ENCODE measurements at regions not wholly inside any gene's neighbourhood (a gene's known extent, or its start where the extent isn't known, plus 50 kb on each side); places are given as distances from the start of the nearest gene placed in this dataset.

DNA sequence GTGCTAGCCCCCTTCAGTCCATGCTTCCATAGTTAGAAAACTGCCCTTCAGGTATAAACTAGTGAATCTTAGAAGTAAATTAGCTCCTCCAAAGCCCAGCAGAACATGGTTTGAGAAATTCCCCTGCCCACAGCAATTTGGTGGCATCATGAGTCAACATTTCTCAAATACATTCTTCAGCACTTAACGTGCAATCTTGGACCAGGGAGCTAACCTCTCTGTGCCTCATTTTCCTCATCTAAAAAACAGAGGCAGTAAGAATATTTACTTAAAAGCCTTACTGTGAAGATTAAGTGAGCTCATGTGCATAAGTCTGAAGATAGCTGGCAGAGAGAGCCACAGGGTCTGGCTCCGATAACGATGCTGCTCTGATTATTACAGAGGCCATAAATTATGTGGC, 800.7 kb upstream of the AMELY start:
- H3K36me3 Mint-ChIP-seq (ENCODE audit: low read depth), result no peaks in the 10 kb centered on the region
- no peaks in the 10 kb centered on the region for H3K9me3 Mint-ChIP-seq
- no peak overlapping the region for H3K27ac Mint-ChIP-seq
- no peak for DNase-seq
- H3K4me3 Mint-ChIP-seq, result no peak overlapping the region
- intact Hi-C loops (cut with micrococcal nuclease), result no loop called here
- no peaks in the 10 kb centered on the region for H3K4me1 Mint-ChIP-seq
- H3K27me3 Mint-ChIP-seq, result peaks cover 3% of the 10 kb centered on the region

DNA sequence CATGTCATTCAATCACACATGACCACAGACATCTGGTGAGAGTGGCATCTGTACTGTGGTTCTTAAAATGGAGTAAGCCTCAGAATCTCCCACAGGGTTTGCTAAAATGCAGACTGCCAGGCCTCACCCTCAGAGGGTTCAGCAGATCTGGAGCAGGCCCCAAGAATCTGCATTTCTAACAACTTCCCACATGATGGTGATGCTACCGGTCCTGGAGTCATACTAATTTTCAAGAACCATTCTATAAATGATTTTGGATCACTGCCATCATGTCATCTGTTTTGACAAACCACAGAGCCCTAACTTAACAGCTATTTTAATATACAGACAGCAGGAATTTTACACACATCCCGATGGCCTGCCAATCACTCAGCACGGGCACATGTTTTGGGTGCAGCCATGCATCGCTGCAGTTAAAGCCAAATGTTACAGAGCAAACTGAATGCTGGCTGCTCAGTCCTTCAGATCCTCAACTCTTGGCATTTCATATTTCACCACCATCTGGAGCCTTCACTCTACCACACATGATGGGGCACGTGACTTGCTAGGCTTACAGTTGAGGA, 792.1 kb upstream of the AMELY start:
- Mint-ChIP-seq H3K27me3 (peaks cover 3% of the 10 kb centered on the region), H3K4me1 (no peaks in the 10 kb centered on the region), H3K9me3 (no peaks in the 10 kb centered on the region), H3K27ac (no peak overlapping the region), H3K36me3 (ENCODE audit: low read depth) (no peaks in the 10 kb centered on the region), H3K4me3 (no peak overlapping the region)
- intact Hi-C loops (cut with micrococcal nuclease), result no loop called here
- no peak for DNase-seq

DNA sequence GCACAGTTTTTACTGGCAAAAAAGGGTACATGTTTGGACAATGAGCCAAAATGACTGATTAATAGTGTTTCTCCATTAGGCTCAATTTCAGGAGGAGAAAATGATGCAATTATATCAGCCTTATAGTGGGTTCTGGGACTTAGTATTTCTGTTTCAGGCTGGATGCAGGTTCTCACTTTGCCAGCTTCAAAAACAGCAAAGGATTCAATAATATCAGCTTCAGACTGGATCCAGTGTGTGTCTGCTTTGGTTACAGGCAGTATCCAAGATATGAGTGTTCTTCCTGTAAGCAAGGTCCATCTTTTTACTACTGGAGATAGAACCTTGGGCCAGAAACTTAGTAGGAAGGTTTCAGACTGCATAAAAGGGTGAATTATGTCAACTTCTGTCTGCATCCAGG, 790.9 kb upstream of the AMELY start:
- Mint-ChIP-seq H3K27me3 (no peaks in the 10 kb centered on the region), H3K36me3 (ENCODE audit: low read depth) (no peaks in the 10 kb centered on the region), H3K4me1 (no peaks in the 10 kb centered on the region), H3K27ac (no peak overlapping the region), H3K4me3 (no peak overlapping the region), H3K9me3 (no peaks in the 10 kb centered on the region)
- intact Hi-C loops (cut with micrococcal nuclease), result no loop called here
- no peak for DNase-seq

DNA sequence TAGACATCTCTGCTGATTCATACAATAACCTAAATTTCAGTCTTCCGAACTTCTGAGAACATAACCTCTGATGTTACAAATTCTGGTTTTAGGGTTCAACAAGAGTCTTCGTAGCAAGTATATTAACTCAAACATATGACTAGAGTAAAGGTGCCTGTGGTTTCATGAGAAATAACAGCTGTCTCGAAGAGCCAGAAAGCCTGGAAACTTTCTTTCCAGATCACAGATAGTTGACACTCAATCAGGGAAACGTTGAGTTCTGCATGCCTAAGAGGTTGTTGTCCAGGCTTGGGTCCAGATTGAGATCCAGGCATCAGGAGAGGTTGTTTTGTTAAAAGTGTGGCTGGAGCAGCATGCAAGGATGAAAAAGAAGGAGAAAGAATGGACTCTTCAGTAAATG, 790.1 kb upstream of the AMELY start:
- DNase-seq, result no peak
- no peak overlapping the region for H3K27ac Mint-ChIP-seq
- no peaks in the 10 kb centered on the region for H3K4me1 Mint-ChIP-seq
- H3K4me3 Mint-ChIP-seq, result no peak overlapping the region
- no peaks in the 10 kb centered on the region for H3K9me3 Mint-ChIP-seq
- H3K36me3 Mint-ChIP-seq (ENCODE audit: low read depth), result no peaks in the 10 kb centered on the region
- intact Hi-C loops (cut with micrococcal nuclease), result no loop called here
- H3K27me3 Mint-ChIP-seq, result no peaks in the 10 kb centered on the region

DNA sequence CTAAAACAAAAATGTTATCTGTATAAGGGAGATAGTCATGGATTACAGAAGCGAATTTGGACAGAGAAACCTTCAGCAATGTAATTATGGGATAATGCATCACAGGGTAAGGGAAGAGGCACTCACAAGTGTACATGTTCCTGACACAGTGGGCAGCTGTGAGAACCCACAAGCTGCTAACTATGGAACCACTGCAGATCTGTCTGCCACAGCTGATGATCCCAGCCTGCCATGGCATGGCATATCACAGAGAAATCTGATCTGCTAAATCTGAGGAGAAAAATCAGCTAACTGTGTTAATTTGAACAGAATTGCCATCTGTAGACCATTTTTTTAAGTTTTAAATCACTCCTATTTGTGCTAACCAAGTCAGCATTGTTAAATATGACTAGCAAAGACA, 786.0 kb upstream of the AMELY start:
- H3K36me3 Mint-ChIP-seq (ENCODE audit: low read depth), result no peaks in the 10 kb centered on the region
- no peaks in the 10 kb centered on the region for H3K9me3 Mint-ChIP-seq
- no peaks in the 10 kb centered on the region for H3K27me3 Mint-ChIP-seq
- no peak overlapping the region for H3K27ac Mint-ChIP-seq
- no peak for DNase-seq
- intact Hi-C loops (cut with micrococcal nuclease), result no loop called here
- H3K4me1 Mint-ChIP-seq, result no peaks in the 10 kb centered on the region
- no peak overlapping the region for H3K4me3 Mint-ChIP-seq

DNA sequence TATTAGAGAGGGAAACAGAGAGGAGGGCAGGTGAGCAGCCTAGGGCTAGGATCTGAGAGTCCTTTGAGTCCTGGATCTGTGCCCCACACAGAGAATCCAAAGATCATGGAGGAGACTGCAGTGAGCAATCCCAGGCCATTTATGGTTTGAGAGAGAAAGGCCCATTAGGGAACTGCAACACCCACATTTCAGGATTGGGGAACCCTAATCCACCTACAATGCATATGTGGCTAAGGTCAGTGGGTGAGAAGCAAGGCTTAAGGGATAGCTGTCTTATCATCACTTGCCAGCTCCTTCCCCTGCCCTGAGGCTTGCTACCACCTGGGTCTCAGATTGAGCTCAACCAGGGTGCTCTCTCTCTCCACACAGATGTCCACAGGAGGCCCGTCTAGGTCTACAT, 781.1 kb upstream of the AMELY start:
- Mint-ChIP-seq H3K4me3 (no peak overlapping the region), H3K9me3 (no peaks in the 10 kb centered on the region), H3K4me1 (no peaks in the 10 kb centered on the region), H3K27ac (no peak overlapping the region), H3K27me3 (no peaks in the 10 kb centered on the region), H3K36me3 (ENCODE audit: low read depth) (no peaks in the 10 kb centered on the region)
- DNase-seq, result no peak
- intact Hi-C loops (cut with micrococcal nuclease), result no loop called here

DNA sequence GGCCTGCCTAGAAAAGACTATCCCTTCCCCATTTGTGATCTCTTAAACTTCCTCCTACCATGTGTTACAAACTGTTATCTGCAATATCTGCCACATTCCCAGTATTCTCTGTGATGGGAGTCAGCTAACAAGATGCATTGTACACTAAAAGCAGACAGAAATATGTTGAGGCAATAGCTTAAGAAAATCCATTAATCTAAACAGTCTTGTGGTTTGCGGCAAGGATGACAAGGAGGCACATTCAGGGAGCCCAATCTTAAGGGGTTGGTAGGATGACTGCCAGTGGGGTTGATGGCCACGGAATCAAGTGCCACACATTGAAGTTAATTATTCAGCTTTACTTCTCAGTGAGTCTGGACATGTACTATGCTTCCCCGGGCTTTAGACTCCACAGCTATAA, 775.5 kb upstream of the AMELY start:
- intact Hi-C loops (cut with micrococcal nuclease), result no loop called here
- Mint-ChIP-seq H3K27me3 (no peaks in the 10 kb centered on the region), H3K27ac (no peak overlapping the region), H3K36me3 (ENCODE audit: low read depth) (no peaks in the 10 kb centered on the region), H3K9me3 (no peaks in the 10 kb centered on the region), H3K4me3 (no peak overlapping the region), H3K4me1 (no peaks in the 10 kb centered on the region)
- DNase-seq, result no peak

DNA sequence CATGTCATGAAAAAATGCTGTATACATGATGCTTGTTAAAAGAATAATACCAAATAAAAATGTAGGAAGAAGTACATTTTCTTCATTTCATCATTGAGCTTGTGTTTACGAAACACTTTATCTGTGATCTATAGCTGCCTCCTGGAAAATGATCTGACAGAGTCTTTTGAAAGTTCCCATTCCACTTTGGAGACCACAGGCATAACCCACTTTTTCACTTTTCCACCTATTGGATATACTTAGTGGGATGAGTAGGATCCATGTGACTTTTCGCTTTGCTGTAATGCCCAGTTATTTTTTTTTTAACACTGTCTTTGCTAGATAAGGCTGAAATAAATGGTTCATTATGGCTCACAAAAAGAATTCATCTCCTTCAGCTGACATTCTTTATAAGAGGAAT, 773.0 kb upstream of the AMELY start:
- Mint-ChIP-seq H3K36me3 (ENCODE audit: low read depth) (no peaks in the 10 kb centered on the region), H3K27me3 (no peaks in the 10 kb centered on the region), H3K4me1 (no peaks in the 10 kb centered on the region), H3K9me3 (no peaks in the 10 kb centered on the region), H3K27ac (no peak overlapping the region), H3K4me3 (no peak overlapping the region)
- intact Hi-C loops (cut with micrococcal nuclease), result no loop called here
- DNase-seq, result no peak

DNA sequence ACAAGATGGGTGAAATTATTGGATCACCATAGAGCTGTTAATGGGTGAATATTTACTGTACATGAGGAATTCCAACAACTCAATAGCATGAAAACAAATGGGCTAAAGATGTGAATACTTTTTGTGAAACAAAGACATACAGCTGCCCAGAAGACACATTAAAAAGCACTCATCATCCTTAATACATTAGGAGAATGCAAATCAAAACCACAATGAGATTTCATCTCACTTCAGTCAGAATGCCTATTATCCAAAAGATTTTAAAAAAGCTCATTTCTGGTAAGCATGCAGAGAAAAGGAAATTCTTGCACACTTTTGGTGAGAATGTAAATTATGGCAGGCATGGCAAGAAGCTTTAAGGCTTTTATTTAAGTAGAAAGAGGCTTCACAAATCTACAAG, 770.8 kb upstream of the AMELY start:
- no peaks in the 10 kb centered on the region for H3K4me1 Mint-ChIP-seq
- no peaks in the 10 kb centered on the region for H3K9me3 Mint-ChIP-seq
- no peak overlapping the region for H3K4me3 Mint-ChIP-seq
- intact Hi-C loops (cut with micrococcal nuclease), result no loop called here
- H3K36me3 Mint-ChIP-seq (ENCODE audit: low read depth), result no peaks in the 10 kb centered on the region
- H3K27me3 Mint-ChIP-seq, result no peaks in the 10 kb centered on the region
- no peak for DNase-seq
- H3K27ac Mint-ChIP-seq, result no peak overlapping the region

DNA sequence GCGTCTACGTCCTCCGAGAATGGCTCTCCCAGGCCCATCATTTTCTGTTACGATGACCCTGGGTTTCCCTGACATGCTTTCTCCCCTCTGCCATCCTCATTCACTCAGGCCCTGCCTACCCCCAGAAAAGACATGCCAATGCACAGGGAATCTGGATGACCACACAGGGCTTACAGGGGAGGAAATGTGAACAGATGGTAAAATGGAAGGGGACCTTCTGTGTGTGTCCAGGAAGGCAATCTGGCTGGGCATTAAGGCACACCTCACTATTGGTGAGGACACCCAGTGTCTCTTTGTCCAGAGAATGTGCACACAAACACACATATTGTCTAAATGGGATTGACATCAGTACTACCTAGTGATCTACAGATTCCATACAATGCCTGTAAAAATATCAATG, 769.9 kb upstream of the AMELY start:
- intact Hi-C loops (cut with micrococcal nuclease), result no loop called here
- no peak for DNase-seq
- H3K4me3 Mint-ChIP-seq, result no peak overlapping the region
- H3K27ac Mint-ChIP-seq, result no peak overlapping the region
- no peaks in the 10 kb centered on the region for H3K36me3 Mint-ChIP-seq (ENCODE audit: low read depth)
- H3K27me3 Mint-ChIP-seq, result no peaks in the 10 kb centered on the region
- H3K9me3 Mint-ChIP-seq, result no peaks in the 10 kb centered on the region
- H3K4me1 Mint-ChIP-seq, result no peaks in the 10 kb centered on the region

DNA sequence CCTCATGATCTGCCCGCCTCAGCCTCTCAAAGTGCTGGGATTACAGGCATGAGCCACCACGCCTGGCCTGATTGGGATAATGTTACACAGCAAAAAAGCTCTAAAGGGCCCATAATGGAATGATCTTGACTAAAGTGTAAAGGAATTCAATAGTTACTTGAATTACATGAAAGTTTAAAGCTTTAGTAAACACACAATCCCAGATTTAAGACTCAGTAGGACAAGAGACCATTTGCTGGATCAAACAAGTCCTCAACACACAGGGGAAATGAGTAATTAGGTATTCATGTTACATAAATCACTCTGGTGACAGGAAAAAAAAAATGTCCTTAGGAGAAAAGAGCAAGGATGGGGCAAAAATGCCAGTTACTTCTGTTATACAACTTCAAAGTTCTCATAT, 762.9 kb upstream of the AMELY start:
- intact Hi-C loops (cut with micrococcal nuclease), result no loop called here
- Mint-ChIP-seq H3K4me3 (no peak overlapping the region), H3K36me3 (ENCODE audit: low read depth) (no peaks in the 10 kb centered on the region), H3K27ac (no peak overlapping the region), H3K9me3 (no peaks in the 10 kb centered on the region), H3K27me3 (no peaks in the 10 kb centered on the region), H3K4me1 (no peaks in the 10 kb centered on the region)
- DNase-seq, result no peak

DNA sequence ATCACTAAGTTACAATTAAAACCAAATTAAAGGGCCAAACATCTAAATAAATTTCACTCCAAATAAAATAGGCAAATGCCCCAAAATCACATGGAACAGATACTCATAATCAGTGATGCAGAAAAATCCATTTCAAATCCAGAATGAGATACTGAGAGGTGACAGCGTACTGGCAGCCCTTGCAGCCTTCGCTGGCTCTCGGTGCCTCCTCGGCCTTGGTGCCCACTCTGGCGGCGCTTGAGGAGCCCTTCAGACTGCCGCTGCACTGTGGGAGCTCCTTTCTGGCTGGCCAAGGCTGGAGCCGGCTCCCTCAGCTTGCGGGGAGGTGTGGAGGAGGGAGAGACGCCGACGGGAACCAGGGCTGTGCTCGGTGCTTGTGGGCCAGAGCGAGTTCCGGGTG, 761.2 kb upstream of the AMELY start:
- H3K4me1 Mint-ChIP-seq, result no peaks in the 10 kb centered on the region
- H3K36me3 Mint-ChIP-seq (ENCODE audit: low read depth), result no peaks in the 10 kb centered on the region
- H3K4me3 Mint-ChIP-seq, result no peak overlapping the region
- H3K27ac Mint-ChIP-seq, result no peak overlapping the region
- no peaks in the 10 kb centered on the region for H3K27me3 Mint-ChIP-seq
- no peak for DNase-seq
- intact Hi-C loops (cut with micrococcal nuclease), result no loop called here
- H3K9me3 Mint-ChIP-seq, result no peaks in the 10 kb centered on the region

DNA sequence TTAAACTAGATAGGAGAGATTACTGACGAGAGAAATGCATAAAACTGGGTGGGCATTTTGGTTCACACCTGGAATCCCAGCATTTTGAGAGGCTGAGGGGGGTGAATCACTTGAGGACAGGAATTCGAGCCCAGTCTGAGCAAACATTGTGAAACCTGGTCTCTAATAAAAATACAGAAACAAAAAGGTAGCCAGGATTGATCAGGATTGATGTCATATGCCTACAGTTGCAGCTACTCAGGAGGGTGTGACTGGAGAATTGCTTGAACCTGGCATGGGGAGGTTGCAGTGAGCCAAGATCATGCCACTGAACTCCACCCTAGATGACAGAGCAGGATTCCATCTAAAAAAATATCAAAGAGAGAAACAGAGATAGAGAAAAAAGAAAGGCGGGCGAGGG, 751.7 kb upstream of the AMELY start:
- intact Hi-C loops (cut with micrococcal nuclease), result no loop called here
- Mint-ChIP-seq H3K4me3 (no peak overlapping the region), H3K4me1 (no peaks in the 10 kb centered on the region), H3K9me3 (no peaks in the 10 kb centered on the region), H3K27me3 (no peaks in the 10 kb centered on the region), H3K36me3 (ENCODE audit: low read depth) (no peaks in the 10 kb centered on the region), H3K27ac (no peak overlapping the region)
- no peak for DNase-seq

DNA sequence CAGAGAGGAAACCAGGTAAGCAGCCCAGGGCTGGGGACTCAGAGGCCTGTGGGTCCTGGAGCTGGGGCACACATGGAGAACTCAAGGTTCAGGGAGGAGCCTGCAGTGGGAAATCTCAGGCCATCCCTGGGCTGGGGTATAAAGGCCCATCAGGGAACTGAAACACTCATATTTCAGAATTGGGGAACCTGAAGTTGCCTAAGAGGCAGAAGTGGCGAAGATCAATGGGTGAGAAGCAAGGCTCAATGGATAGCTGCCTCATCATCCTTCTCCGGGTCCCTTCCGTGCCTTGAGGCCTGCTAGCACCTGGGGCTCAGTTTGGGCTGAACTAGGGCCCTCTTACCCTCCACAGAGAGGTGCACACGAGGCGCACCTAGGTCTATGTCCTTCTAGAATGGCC, 747.5 kb upstream of the AMELY start:
- no peaks in the 10 kb centered on the region for H3K36me3 Mint-ChIP-seq (ENCODE audit: low read depth)
- intact Hi-C loops (cut with micrococcal nuclease), result no loop called here
- H3K4me1 Mint-ChIP-seq, result no peaks in the 10 kb centered on the region
- no peaks in the 10 kb centered on the region for H3K9me3 Mint-ChIP-seq
- no peak for DNase-seq
- no peaks in the 10 kb centered on the region for H3K27me3 Mint-ChIP-seq
- H3K27ac Mint-ChIP-seq, result no peak overlapping the region
- no peak overlapping the region for H3K4me3 Mint-ChIP-seq

DNA sequence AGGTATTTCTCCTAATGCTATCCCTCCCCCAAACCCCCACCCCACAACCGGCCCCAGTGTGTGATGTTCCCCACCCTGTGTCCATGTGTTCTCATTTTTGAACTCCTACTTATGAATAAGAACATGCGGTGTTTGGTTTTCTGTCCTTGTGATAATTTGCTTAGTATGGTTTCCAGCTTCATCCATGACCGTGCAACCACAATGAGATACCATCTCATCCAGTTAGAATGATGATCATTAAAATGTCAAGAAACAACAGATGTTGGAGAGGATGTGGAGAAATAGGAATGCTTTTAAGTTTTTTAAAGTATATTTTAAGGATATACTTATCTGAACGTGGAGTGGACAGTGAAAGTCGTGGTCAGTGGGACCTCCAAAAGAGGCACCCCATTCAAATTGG, 745.0 kb upstream of the AMELY start:
- DNase-seq, result no peak
- Mint-ChIP-seq H3K36me3 (ENCODE audit: low read depth) (no peaks in the 10 kb centered on the region), H3K4me3 (no peak overlapping the region), H3K27me3 (no peaks in the 10 kb centered on the region), H3K27ac (no peak overlapping the region), H3K4me1 (no peaks in the 10 kb centered on the region), H3K9me3 (no peaks in the 10 kb centered on the region)
- intact Hi-C loops (cut with micrococcal nuclease), result no loop called here
